Liver (tissue), 3 donors: ENCODE measurements at regions not wholly inside any gene's neighbourhood (a gene's known extent, or its start where the extent isn't known, plus 50 kb on each side); places are given as distances from the start of the nearest gene placed in this dataset.

Experiments used
- CTCF ChIP-seq: fragments of 150-350 bp; IDR thresholded peaks from 2 replicates; pipeline ENCODE4 v1.5.1; 2017; ENCODE audit warnings: improper control_type of control experiment, low read depth, low read length; ENCODE audit not compliant: missing input control
- EGR1 ChIP-seq, 2 donors: IDR thresholded peaks; 2 replicates each; pipeline ENCODE4 v1.6.1; 2016 to 2018; ENCODE audit warnings: antibody characterized with exemption in 2 of 2, low read depth in 2 of 2
- FOXA1 ChIP-seq: IDR thresholded peaks from 2 replicates; pipeline ENCODE4 v1.6.1; 2016; ENCODE audit warnings: antibody characterized with exemption
- GABPA ChIP-seq, 2 donors: IDR thresholded peaks in 1 of 2; conservative IDR thresholded peaks in 1 of 2; 2 replicates each; pipeline ENCODE4 v1.6.1; 2016; ENCODE audit warnings: antibody characterized with exemption in 2 of 2, mild to moderate bottlenecking in 1 of 2, moderate library complexity in 1 of 2
- JUND ChIP-seq, 2 donors: IDR thresholded peaks; 2 replicates each; pipeline ENCODE4 v1.6.1; 2016; ENCODE audit warnings: antibody characterized with exemption in 2 of 2
- RAD21 ChIP-seq, 2 donors: IDR thresholded peaks; 2 replicates each; pipeline ENCODE4 v1.6.1; 2016; ENCODE audit warnings: antibody characterized with exemption in 2 of 2, mild to moderate bottlenecking in 2 of 2
- RXRA ChIP-seq, 2 donors: IDR thresholded peaks; 2 replicates each; pipeline ENCODE4 v1.6.1; 2017 to 2018; ENCODE audit warnings: antibody characterized with exemption in 2 of 2, mild to moderate bottlenecking in 1 of 2
- TAF1 ChIP-seq: conservative IDR thresholded peaks from 2 replicates; pipeline ENCODE4 v1.6.1; 2016; ENCODE audit warnings: antibody characterized with exemption, mild to moderate bottlenecking
- donor health status: healthy.
- donor health status: healthy.

DNA sequence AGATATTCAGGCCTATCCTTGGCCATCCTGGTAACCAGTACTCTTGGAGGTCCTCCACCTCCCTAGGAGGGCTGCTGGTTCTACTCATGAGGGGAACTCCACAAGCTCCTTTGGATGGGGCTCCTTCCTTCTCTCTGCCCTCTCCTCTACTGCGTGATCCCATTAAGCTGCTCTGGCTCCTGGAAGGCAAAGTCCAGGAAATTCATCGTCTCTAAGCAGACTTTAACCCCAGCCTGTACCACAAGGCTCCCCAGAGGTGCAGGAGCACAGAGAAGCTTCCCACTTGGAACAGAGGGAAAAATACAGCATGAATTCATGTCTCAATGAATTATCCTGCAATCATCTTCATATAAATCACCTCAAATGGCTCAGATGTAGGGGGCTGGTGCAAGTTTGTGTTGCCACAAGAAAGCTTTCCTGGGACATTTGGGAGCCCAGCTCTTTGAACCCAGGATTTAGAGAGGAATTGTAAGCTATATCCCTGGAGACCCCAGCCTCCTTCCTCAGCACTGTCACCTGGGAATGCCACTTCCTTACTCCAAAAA lies 355.4 kb downstream of the CDC5L start:
- TF ChIP-seq CTCF (no peak), TAF1 (no peak), JUND (IDR thresholded peaks at IDR 0.05) (no peak), GABPA (IDR thresholded peaks at IDR 0.05 in 1 of 2, conservative IDR thresholded peaks at IDR 0.05 in 1 of 2) (no peak), RXRA (IDR thresholded peaks at IDR 0.05) (no peak), FOXA1 (no peak), EGR1 (IDR thresholded peaks at IDR 0.05; ENCODE audit: low read depth in 2 of 2) (no peak), RAD21 (IDR thresholded peaks at IDR 0.05) (no peak)
